ENCODE measurements at regions not wholly inside any gene's neighbourhood (a gene's known extent, or its start where the extent isn't known, plus 50 kb on each side); places are given as distances from the start of the nearest gene placed in this dataset.
"Not testable (repeated sequence)": the region's sequence is repeated elsewhere in the genome, so short reads cannot be mapped to it uniquely, and the experiment has no call there.

- DNase-seq = no peak
Observed at GRCh38 chr1:217135987-217136894, 413.0 kb upstream of the ESRRG start.

- DNase-seq = no peak
Observed at GRCh38 chr1:217135569-217135915, 412.3 kb upstream of the ESRRG start.

- DNase-seq = no peak
Observed at GRCh38 chr1:217134857-217135568, 411.8 kb upstream of the ESRRG start.

- no peak for DNase-seq
Observed at GRCh38 chr1:217133958-217134856, 411.0 kb upstream of the ESRRG start.

- no peak for DNase-seq
Observed at GRCh38 chr1:217133092-217133491, 409.9 kb upstream of the ESRRG start.

DNA sequence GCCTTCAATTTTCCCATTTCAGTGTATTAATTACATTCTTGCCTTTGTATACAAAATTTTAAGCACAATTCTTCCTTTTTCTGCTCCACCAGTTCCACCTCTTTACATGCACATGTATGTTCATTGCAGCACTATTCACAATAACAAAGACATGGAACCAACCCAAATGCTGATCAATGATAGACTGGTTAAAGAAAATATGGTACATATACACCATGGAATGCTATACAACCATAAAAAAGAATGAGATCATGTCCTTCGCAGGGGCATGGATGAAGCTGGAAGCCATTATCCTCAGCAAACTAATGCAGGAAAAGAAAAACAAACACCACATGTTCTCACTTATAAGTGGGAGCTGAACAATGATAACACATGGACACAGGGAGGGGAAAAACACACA is 400.1 kb upstream of the ESRRG start:
- DNase-seq = not testable (repeated sequence)

DNA sequence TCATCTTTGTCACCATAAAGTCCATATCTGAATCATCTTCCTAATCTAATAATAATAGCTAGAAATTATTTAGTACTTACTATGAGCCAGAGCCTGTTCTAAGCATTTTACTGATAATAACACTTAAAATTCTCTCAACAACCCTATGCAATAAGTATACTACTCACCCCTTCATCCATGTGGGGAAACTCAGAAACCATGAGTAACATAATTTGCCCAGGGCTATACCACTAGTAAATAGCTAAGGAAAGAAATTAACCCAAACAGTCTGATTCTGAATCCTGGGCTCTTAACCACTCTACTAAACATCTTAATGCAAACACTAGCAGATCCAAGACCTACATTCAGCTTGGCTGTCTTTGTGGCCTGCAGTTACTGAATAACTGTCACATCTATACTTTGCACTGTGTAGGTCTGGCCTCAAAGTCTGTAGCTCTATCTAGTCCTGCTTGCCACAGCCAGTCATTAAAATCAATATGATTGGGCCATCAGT is 394.8 kb upstream of the ESRRG start:
- DNase-seq = no peak

- DNase-seq = no peak
Observed at GRCh38 chr1:217115404-217116380, 392.5 kb upstream of the ESRRG start.

GRCh38 chr1:217109928-217110327 is 386.7 kb upstream of the ESRRG start:
- no peak for DNase-seq

- no peak for DNase-seq
Observed at GRCh38 chr1:217106231-217106901, 383.1 kb upstream of the ESRRG start.

DNA sequence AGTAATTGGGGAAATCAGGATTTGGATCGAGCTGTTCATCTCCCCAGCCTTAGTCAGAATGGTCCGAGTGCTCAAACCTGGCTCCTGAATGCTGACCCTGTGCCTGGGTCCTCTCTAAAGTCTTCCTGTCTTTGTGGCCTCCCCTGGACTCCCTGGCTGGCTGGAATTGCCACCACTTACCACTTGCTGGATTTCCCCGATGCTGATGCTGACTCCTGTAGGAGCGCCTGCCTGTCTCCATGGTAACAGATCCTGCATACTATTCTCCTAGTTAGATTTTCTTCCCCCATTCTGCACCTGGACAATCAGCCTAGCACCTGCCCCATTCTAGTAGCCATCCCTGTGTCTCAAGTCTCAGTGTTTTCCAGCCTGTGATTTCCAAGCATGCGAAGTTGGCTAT is 382.2 kb upstream of the ESRRG start:
- DNase-seq = no peak

DNA sequence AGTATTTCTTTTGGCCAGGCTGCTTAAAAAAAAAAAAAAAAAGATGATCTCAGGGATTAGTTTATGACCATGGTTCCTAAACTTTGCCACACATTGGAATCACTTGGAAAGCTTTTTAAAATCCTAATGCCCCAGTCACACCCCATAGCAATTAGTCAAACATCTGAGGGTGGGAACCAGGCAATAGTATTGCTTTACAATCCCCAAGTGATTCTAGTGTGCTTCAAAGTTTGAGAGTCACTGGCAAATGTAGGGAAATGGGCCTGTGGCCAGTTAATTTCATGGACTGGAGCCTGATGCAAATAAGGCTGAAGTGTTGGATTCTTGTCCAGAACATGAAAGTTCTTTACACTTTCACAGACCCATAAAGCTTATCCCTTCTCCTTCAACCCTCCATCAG is 374.6 kb upstream of the ESRRG start:
- DNase-seq = no peak

DNA sequence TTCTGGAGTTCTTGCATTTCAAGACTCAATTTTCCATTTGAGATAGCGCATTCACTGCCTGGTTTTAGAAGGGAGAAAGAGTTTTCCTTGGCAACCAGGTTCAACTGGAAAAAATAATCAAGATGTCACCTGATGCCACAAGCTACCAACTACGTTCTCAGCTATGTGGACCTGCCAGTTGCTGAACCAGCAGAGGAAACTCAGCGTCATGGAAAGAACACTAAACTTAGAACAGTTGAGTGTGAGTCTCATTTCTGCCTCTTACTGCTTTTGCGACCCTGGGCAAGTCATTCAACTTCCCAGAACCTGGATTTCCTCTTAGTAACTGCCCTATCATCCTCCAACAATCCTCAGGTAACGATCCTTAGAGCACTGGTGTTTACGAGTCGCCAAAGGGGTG is 373.0 kb upstream of the ESRRG start:
- DNase-seq = no peak

DNA sequence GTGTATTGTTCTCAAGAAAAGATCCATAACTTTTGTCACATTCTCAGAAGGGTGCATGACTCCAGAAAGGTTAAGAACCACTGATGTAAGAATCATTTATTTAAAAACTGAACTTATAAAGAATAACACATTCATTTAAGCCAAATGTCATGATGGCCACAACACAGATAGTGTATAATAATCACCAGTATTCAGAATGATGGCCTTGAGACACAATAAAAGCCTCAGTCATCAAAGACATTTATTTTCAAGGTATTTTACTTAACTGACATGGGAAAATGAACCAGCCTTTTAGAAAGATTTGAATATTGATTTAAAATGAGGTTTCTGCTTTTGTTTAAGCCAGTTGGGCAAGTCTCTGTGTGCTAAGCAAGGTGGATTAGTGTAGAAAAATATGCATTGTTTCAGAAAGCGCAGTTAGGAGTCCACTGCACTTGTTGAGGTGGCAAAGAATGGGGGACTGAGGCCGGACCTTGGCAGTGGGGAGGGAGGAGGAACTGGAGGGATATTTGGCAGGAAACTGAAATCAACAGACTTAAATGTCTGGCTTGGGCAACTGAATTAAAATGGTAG is 371.9 kb upstream of the ESRRG start:
- DNase-seq = no peak

DNA sequence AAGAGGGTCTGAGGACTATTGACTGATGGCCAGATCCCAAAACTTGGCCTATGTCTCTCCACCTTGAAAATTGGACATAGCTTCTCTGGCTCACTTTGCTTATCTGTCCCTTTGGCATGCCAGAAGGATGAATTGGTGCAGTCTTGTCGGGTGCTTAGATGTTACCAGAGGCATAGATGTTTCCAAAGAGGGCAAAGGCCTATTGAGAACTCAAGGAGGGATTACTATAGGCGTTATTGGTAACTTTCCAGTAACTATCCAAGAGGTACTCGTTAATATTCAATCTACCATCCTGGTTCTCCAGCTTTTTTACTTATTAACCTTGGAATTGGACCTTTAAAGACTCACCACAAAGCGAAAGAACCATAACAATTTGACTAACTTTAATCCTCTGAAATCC is 368.3 kb upstream of the ESRRG start:
- DNase-seq = no peak

GRCh38 chr1:217090060-217090911 is 367.1 kb upstream of the ESRRG start:
- DNase-seq = no peak

- DNase-seq = peak; percentile 32
Observed at GRCh38 chr1:217089361-217090014, 366.3 kb upstream of the ESRRG start.

- DNase-seq = no peak
Observed at GRCh38 chr1:217088521-217089284, 365.5 kb upstream of the ESRRG start.

DNA sequence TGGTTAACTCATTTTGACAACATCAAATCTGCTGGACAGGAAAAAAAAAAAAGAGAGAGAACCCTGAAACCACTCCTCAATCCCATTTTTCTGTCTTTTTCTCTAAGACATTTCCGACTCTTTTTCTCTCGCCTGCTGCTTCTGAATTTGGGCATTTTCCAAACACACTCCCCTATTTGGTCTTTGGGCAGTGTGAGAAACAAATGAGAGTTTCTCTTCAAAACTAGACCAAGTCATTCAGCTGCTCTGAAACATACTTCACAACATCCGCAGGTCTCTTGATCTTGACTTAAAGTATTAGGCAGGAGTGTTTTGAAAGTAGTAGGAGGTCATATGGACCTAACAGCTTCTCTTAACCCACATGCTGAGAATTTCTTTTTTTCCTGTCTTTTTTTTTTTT is 364.8 kb upstream of the ESRRG start:
- DNase-seq = no peak
